Lower lobe of right lung (tissue), 2 donors: ENCODE measurements at regions not wholly inside any gene's neighbourhood (a gene's known extent, or its start where the extent isn't known, plus 50 kb on each side); places are given as distances from the start of the nearest gene placed in this dataset.

ENCODE experiments used
- ATAC-seq, 2 donors: fragments of 200-7000 bp; cut with Tn5 transposase; one replicate each; pipeline ENCODE4 v1.9.1; 2020 to 2022; ENCODE audit warnings: mild to moderate bottlenecking in 2 of 2, moderate library complexity in 2 of 2
- DNase-seq: peaks from one replicate; pipeline ENCODE4 v3.0.0-alpha.2; 2020
- H3K27ac ChIP-seq: fragments of 200-600 bp; one replicate; pipeline ENCODE4 v1.8.0; 2022
- H3K27me3 ChIP-seq: fragments of 200-600 bp; one replicate; pipeline ENCODE4 v1.8.0; 2022; ENCODE audit warnings: low read depth
- H3K36me3 ChIP-seq: fragments of 200-600 bp; one replicate; pipeline ENCODE4 v1.8.0; 2022; ENCODE audit warnings: mild to moderate bottlenecking
- H3K4me1 ChIP-seq: fragments of 200-600 bp; one replicate; pipeline ENCODE4 v1.8.0; 2022
- H3K4me3 ChIP-seq: fragments of 200-600 bp; one replicate; pipeline ENCODE4 v1.8.0; 2022; ENCODE audit warnings: mild to moderate bottlenecking
- H3K9me3 ChIP-seq: fragments of 200-600 bp; one replicate; pipeline ENCODE4 v1.8.0; 2022
- CTCF ChIP-seq: fragments of 200-600 bp; IDR thresholded peaks from one replicate; pipeline ENCODE4 v1.8.0; 2022; ENCODE audit warnings: antibody characterized with exemption, mild to moderate bottlenecking
- intact Hi-C: fragments of 100-400 bp; cut with DNase I; formaldehyde crosslinking; loops from one replicate; pipeline ENCODE4 v1.11.0; 2022
- donor health status: DM: no; HTN: yes; CAD: no; lungs with severe emphysema.

- H3K36me3 ChIP-seq = no peaks in the 10 kb centered on the region
- no peak overlapping the region for H3K27ac ChIP-seq
- H3K9me3 ChIP-seq = no peaks in the 10 kb centered on the region
- no peak for ATAC-seq
- TF ChIP-seq CTCF = no peak
- no peak overlapping the region for H3K4me3 ChIP-seq
- H3K27me3 ChIP-seq = no peaks in the 10 kb centered on the region
- DNase-seq = no peak
- no peaks in the 10 kb centered on the region for H3K4me1 ChIP-seq
- intact Hi-C loops = no loop called here
Observed at GRCh38 chr5:63655043-63655442, 307.2 kb downstream of the HTR1A start.

GRCh38 chr5:63650581-63650980 lies 311.7 kb downstream of the HTR1A start:
- DNase-seq (no peak), ATAC-seq (no peak)
- H3K36me3 ChIP-seq = no peaks in the 10 kb centered on the region
- no peak for TF ChIP-seq CTCF
- H3K9me3 ChIP-seq = no peaks in the 10 kb centered on the region
- intact Hi-C loops = no loop called here
- no peak overlapping the region for H3K4me3 ChIP-seq
- H3K27me3 ChIP-seq = no peaks in the 10 kb centered on the region
- H3K27ac ChIP-seq = no peak overlapping the region
- H3K4me1 ChIP-seq = no peaks in the 10 kb centered on the region

- Histone ChIP-seq H3K36me3 (no peaks in the 10 kb centered on the region), H3K4me1 (no peaks in the 10 kb centered on the region), H3K27me3 (no peaks in the 10 kb centered on the region), H3K4me3 (no peak overlapping the region), H3K9me3 (no peaks in the 10 kb centered on the region), H3K27ac (no peak overlapping the region)
- intact Hi-C loops = no loop called here
- DNase-seq (no peak), ATAC-seq (no peak)
- TF ChIP-seq CTCF = no peak
Observed at GRCh38 chr5:63648376-63648775, 313.9 kb downstream of the HTR1A start.

- ATAC-seq (no peak), DNase-seq (no peak)
- H3K36me3 ChIP-seq = no peaks in the 10 kb centered on the region
- H3K27me3 ChIP-seq = no peaks in the 10 kb centered on the region
- TF ChIP-seq CTCF = no peak
- no peaks in the 10 kb centered on the region for H3K9me3 ChIP-seq
- H3K4me1 ChIP-seq = no peaks in the 10 kb centered on the region
- intact Hi-C loops = no loop called here
- H3K27ac ChIP-seq = no peak overlapping the region
- H3K4me3 ChIP-seq = no peak overlapping the region
Observed at GRCh38 chr5:63629951-63630630, 332.2 kb downstream of the HTR1A start.

GRCh38 chr5:63613442-63613841 lies 348.8 kb downstream of the HTR1A start:
- H3K36me3 ChIP-seq = no peaks in the 10 kb centered on the region
- H3K4me3 ChIP-seq = no peak overlapping the region
- no peaks in the 10 kb centered on the region for H3K4me1 ChIP-seq
- no peak overlapping the region for H3K27ac ChIP-seq
- H3K9me3 ChIP-seq = no peaks in the 10 kb centered on the region
- intact Hi-C loops = no loop called here
- ATAC-seq = no peak
- H3K27me3 ChIP-seq = no peaks in the 10 kb centered on the region
- no peak for DNase-seq
- no peak for TF ChIP-seq CTCF
